ENCODE measurements at regions not wholly inside any gene's neighbourhood (a gene's known extent, or its start where the extent isn't known, plus 50 kb on each side); places are given as distances from the start of the nearest gene placed in this dataset.

DNA sequence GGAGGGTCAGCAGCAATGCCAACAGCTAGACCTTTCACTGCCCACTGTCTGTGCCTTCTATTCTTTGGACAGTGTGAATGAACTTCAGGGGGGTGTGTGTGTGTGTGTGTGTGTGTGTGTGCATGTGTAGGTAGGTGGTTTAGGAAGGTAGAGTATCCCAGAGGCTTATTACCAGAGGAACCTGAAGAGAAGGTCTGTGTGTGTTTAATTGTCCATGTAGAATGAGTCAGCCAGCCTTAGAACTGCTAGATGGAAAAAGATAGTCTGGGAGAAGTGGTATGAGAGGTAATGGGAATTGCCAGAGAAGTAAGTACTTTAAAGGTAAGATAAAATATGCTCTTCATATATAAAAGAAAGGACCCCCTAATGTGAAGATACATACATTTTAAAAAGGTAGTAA is 522.2 kb downstream of the PIK3C3 start:
- no peak overlapping the region for H3K27ac ChIP-seq (ENCODE audit: low read depth, low read length)
- no peaks in the 10 kb centered on the region for H3K4me1 ChIP-seq (ENCODE audit: control insufficient read depth in 1 of 2, insufficient read depth in 2 of 2, low read length in 2 of 2)
- no peaks in the 10 kb centered on the region for H3K27me3 ChIP-seq (ENCODE audit: control insufficient read depth in 1 of 2, insufficient read depth in 2 of 2, low read length in 2 of 2)
- H3K9me3 ChIP-seq (ENCODE audit: control insufficient read depth in 1 of 2, low read length in 2 of 2): no peaks in the 10 kb centered on the region
- H3K9ac ChIP-seq (ENCODE audit: low read depth in 1 of 2, low read length in 2 of 2): no peak overlapping the region
- H3K4me3 ChIP-seq (ENCODE audit: low read depth in 1 of 2, low read length in 2 of 2): no peak overlapping the region
- no peaks in the 10 kb centered on the region for H3K36me3 ChIP-seq (ENCODE audit: control insufficient read depth in 1 of 2, insufficient read depth in 2 of 2, low read length in 2 of 2)

DNA sequence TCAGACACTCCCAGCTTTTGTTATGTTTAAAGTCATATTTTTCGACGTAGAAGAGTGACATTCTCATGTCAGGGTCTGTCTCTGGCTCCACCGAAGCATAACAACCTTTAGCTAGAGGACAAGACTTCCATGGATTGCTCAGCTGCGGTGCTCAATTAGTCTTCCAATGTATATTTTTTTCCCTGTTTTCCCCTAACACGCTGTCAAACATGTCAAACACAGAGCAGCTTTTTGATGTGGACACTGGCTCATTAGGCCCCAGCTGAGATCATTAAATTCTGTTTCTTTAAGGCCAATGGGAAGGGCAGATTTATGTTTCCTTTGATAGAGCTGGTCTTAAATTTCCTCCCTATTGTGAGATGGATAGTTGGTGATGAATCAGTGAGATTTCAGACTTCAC is 525.4 kb downstream of the PIK3C3 start:
- H3K27me3 ChIP-seq (ENCODE audit: control insufficient read depth in 1 of 2, insufficient read depth in 2 of 2, low read length in 2 of 2): no peaks in the 10 kb centered on the region
- no peaks in the 10 kb centered on the region for H3K9me3 ChIP-seq (ENCODE audit: control insufficient read depth in 1 of 2, low read length in 2 of 2)
- H3K4me3 ChIP-seq (ENCODE audit: low read depth in 1 of 2, low read length in 2 of 2): no peak overlapping the region
- no peak overlapping the region for H3K9ac ChIP-seq (ENCODE audit: low read depth in 1 of 2, low read length in 2 of 2)
- H3K27ac ChIP-seq (ENCODE audit: low read depth, low read length): no peak overlapping the region
- no peaks in the 10 kb centered on the region for H3K36me3 ChIP-seq (ENCODE audit: control insufficient read depth in 1 of 2, insufficient read depth in 2 of 2, low read length in 2 of 2)
- H3K4me1 ChIP-seq (ENCODE audit: control insufficient read depth in 1 of 2, insufficient read depth in 2 of 2, low read length in 2 of 2): no peaks in the 10 kb centered on the region

DNA sequence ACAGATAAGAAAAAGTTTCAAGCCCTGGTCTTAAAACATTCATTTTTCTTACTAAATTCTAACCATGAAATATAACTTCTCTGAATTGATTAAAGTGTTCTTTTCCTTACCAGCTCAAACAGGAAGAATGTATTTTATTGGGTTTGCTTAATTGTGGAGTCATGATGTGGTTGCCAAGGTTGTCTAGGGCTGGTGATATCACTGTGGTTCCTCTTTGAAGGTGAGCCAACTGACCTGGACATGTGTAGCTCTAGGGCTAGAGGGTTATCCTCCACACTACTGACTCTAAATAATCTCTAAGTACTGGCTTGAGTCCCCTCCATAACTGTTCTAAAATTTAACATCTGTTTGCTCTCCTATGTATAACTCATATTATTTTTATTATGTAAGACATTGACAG is 529.6 kb downstream of the PIK3C3 start:
- no peak overlapping the region for H3K27ac ChIP-seq (ENCODE audit: low read depth, low read length)
- no peak overlapping the region for H3K9ac ChIP-seq (ENCODE audit: low read depth in 1 of 2, low read length in 2 of 2)
- H3K9me3 ChIP-seq (ENCODE audit: control insufficient read depth in 1 of 2, low read length in 2 of 2): no peaks in the 10 kb centered on the region
- H3K4me1 ChIP-seq (ENCODE audit: control insufficient read depth in 1 of 2, insufficient read depth in 2 of 2, low read length in 2 of 2): no peaks in the 10 kb centered on the region
- H3K4me3 ChIP-seq (ENCODE audit: low read depth in 1 of 2, low read length in 2 of 2): no peak overlapping the region
- H3K27me3 ChIP-seq (ENCODE audit: control insufficient read depth in 1 of 2, insufficient read depth in 2 of 2, low read length in 2 of 2): no peaks in the 10 kb centered on the region
- H3K36me3 ChIP-seq (ENCODE audit: control insufficient read depth in 1 of 2, insufficient read depth in 2 of 2, low read length in 2 of 2): no peaks in the 10 kb centered on the region

- no peak overlapping the region for H3K9ac ChIP-seq (ENCODE audit: low read depth in 1 of 2, low read length in 2 of 2)
- H3K27me3 ChIP-seq (ENCODE audit: control insufficient read depth in 1 of 2, insufficient read depth in 2 of 2, low read length in 2 of 2): no peaks in the 10 kb centered on the region
- H3K9me3 ChIP-seq (ENCODE audit: control insufficient read depth in 1 of 2, low read length in 2 of 2): no peaks in the 10 kb centered on the region
- H3K36me3 ChIP-seq (ENCODE audit: control insufficient read depth in 1 of 2, insufficient read depth in 2 of 2, low read length in 2 of 2): no peaks in the 10 kb centered on the region
- no peak overlapping the region for H3K4me3 ChIP-seq (ENCODE audit: low read depth in 1 of 2, low read length in 2 of 2)
- H3K4me1 ChIP-seq (ENCODE audit: control insufficient read depth in 1 of 2, insufficient read depth in 2 of 2, low read length in 2 of 2): no peaks in the 10 kb centered on the region
- no peak overlapping the region for H3K27ac ChIP-seq (ENCODE audit: low read depth, low read length)
These were observed 531.2 kb downstream of the PIK3C3 start for GRCh38 chr18:42486271-42486670.

GRCh38 chr18:42508683-42509296 is 553.8 kb downstream of the PIK3C3 start:
- Histone ChIP-seq H3K4me1 (ENCODE audit: control insufficient read depth in 1 of 2, insufficient read depth in 2 of 2, low read length in 2 of 2) (peaks cover 0 to 16% of the 10 kb centered on the region in 2 donors), H3K27ac (ENCODE audit: low read depth, low read length) (no peak overlapping the region), H3K9me3 (ENCODE audit: control insufficient read depth in 1 of 2, low read length in 2 of 2) (no peaks in the 10 kb centered on the region), H3K36me3 (ENCODE audit: control insufficient read depth in 1 of 2, insufficient read depth in 2 of 2, low read length in 2 of 2) (no peaks in the 10 kb centered on the region), H3K4me3 (ENCODE audit: low read depth in 1 of 2, low read length in 2 of 2) (no peak overlapping the region), H3K9ac (ENCODE audit: low read depth in 1 of 2, low read length in 2 of 2) (no peak overlapping the region), H3K27me3 (ENCODE audit: control insufficient read depth in 1 of 2, insufficient read depth in 2 of 2, low read length in 2 of 2) (no peaks in the 10 kb centered on the region)

DNA sequence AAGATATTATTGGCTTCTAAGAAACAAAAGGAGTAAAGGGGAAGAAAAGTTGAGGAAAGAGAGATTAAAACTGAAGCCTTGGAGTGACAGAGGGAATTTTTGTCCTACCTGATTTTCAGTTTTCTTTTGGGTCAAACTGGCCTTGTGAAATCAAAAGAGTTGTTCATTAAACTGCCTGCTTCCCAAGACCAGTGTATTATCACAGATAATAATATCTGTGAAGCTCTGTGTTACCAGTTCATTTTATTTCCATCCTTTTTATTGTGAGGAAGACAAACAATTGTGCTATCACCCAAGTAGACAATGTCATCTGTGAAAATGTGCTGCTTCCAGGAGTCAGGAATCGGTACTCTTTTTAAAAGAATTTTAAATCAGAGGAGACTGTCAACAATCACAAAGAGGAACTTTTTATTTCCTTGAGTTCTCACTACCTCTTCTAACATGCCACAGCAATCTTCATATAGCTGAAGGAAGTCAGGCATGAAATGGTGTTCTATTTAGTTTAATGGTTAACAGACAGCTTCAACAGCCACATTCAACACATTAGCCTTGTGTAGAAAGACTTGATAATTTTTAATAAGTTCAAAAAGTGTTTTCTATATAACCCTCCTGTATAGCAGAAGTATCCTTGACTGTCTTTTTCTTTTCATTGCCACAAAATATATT is 554.8 kb downstream of the PIK3C3 start:
- H3K36me3 ChIP-seq (ENCODE audit: control insufficient read depth in 1 of 2, insufficient read depth in 2 of 2, low read length in 2 of 2): no peaks in the 10 kb centered on the region
- H3K27me3 ChIP-seq (ENCODE audit: control insufficient read depth in 1 of 2, insufficient read depth in 2 of 2, low read length in 2 of 2): no peaks in the 10 kb centered on the region
- no peaks in the 10 kb centered on the region for H3K9me3 ChIP-seq (ENCODE audit: control insufficient read depth in 1 of 2, low read length in 2 of 2)
- peaks cover 0 to 16% of the 10 kb centered on the region in 2 donors for H3K4me1 ChIP-seq (ENCODE audit: control insufficient read depth in 1 of 2, insufficient read depth in 2 of 2, low read length in 2 of 2)
- no peak overlapping the region for H3K27ac ChIP-seq (ENCODE audit: low read depth, low read length)
- no peak overlapping the region for H3K9ac ChIP-seq (ENCODE audit: low read depth in 1 of 2, low read length in 2 of 2)
- H3K4me3 ChIP-seq (ENCODE audit: low read depth in 1 of 2, low read length in 2 of 2): no peak overlapping the region

DNA sequence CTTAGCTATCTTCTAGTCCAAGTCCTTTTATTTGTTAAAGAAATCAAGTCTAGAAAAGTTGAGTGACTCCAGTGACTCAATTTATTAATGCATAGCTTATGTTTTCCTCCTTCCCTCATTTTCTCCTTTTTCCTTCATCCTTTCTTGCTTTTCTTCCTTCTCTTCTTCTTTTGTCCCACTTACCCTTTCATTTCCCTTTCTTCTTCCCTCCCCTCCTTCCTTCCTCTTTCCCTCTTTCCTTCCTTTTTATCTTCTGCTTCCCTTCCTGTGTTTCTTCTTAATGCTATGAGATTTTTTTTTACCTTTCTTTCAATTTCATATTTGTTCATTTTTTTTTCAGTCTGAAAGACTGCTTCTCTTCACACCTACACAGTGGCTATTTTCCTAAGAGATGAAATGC is 555.5 kb downstream of the PIK3C3 start:
- no peaks in the 10 kb centered on the region for H3K27me3 ChIP-seq (ENCODE audit: control insufficient read depth in 1 of 2, insufficient read depth in 2 of 2, low read length in 2 of 2)
- H3K9ac ChIP-seq (ENCODE audit: low read depth in 1 of 2, low read length in 2 of 2): no peak overlapping the region
- no peaks in the 10 kb centered on the region for H3K9me3 ChIP-seq (ENCODE audit: control insufficient read depth in 1 of 2, low read length in 2 of 2)
- H3K36me3 ChIP-seq (ENCODE audit: control insufficient read depth in 1 of 2, insufficient read depth in 2 of 2, low read length in 2 of 2): no peaks in the 10 kb centered on the region
- peaks cover 0 to 16% of the 10 kb centered on the region in 2 donors for H3K4me1 ChIP-seq (ENCODE audit: control insufficient read depth in 1 of 2, insufficient read depth in 2 of 2, low read length in 2 of 2)
- H3K27ac ChIP-seq (ENCODE audit: low read depth, low read length): no peak overlapping the region
- H3K4me3 ChIP-seq (ENCODE audit: low read depth in 1 of 2, low read length in 2 of 2): no peak overlapping the region

- H3K4me3 ChIP-seq (ENCODE audit: low read depth in 1 of 2, low read length in 2 of 2): no peak overlapping the region
These were observed 558.4 kb downstream of the PIK3C3 start for GRCh38 chr18:42513441-42513840.

DNA sequence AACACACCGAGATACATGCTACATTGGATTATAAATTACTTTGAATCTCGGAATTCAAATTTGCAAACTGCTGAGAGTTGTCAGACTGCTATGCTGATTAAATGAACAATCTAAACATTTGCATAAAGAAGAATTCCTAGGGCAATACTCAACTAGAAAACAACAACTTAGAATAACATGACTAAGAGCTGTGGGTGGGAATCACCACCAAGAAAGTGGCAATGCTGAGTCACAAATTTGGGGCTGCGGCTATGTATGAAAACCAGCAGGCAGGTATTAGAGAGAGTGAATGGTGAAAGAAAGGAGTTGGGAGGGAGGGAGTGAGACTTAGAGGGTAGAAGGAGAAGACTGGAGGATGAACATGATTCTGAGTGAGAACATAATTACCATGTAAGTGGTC is 559.5 kb downstream of the PIK3C3 start:
- Histone ChIP-seq H3K4me1 (ENCODE audit: control insufficient read depth in 1 of 2, insufficient read depth in 2 of 2, low read length in 2 of 2) (peaks cover 0 to 21% of the 10 kb centered on the region in 2 donors), H3K9ac (ENCODE audit: low read depth in 1 of 2, low read length in 2 of 2) (no peak overlapping the region), H3K36me3 (ENCODE audit: control insufficient read depth in 1 of 2, insufficient read depth in 2 of 2, low read length in 2 of 2) (no peaks in the 10 kb centered on the region)

More at GRCh38 chr18:42513441-42513840, 558.4 kb downstream of the PIK3C3 start:
- Histone ChIP-seq H3K9me3 (ENCODE audit: control insufficient read depth in 1 of 2, low read length in 2 of 2) (no peaks in the 10 kb centered on the region), H3K4me1 (ENCODE audit: control insufficient read depth in 1 of 2, insufficient read depth in 2 of 2, low read length in 2 of 2) (peaks cover 0 to 16% of the 10 kb centered on the region in 2 donors), H3K27me3 (ENCODE audit: control insufficient read depth in 1 of 2, insufficient read depth in 2 of 2, low read length in 2 of 2) (no peaks in the 10 kb centered on the region), H3K27ac (ENCODE audit: low read depth, low read length) (no peak overlapping the region), H3K9ac (ENCODE audit: low read depth in 1 of 2, low read length in 2 of 2) (no peak overlapping the region), H3K36me3 (ENCODE audit: control insufficient read depth in 1 of 2, insufficient read depth in 2 of 2, low read length in 2 of 2) (no peaks in the 10 kb centered on the region)

DNA sequence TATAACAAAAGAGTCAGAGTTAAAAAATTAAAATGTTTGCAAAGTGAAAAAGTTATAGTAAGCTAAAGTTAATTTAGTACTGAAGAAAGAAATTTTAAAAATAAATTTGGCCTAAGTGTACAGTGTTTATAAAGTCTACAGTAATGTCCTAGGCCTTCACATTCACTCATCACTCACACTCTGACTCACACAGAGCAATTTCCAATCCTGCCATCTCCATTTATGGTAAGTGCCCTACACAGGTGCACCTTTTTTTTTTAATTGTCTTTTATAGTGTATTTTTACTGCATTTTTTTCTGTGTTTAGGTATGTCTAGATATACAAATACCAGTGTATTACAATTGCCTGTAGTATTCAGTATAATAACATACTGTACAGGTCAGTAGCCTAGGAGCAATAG is 562.9 kb downstream of the PIK3C3 start:
- H3K4me3 ChIP-seq (ENCODE audit: low read depth in 1 of 2, low read length in 2 of 2): no peak overlapping the region
- no peak overlapping the region for H3K27ac ChIP-seq (ENCODE audit: low read depth, low read length)
- H3K36me3 ChIP-seq (ENCODE audit: control insufficient read depth in 1 of 2, insufficient read depth in 2 of 2, low read length in 2 of 2): no peaks in the 10 kb centered on the region
- H3K27me3 ChIP-seq (ENCODE audit: control insufficient read depth in 1 of 2, insufficient read depth in 2 of 2, low read length in 2 of 2): no peaks in the 10 kb centered on the region
- no peak overlapping the region for H3K9ac ChIP-seq (ENCODE audit: low read depth in 1 of 2, low read length in 2 of 2)
- H3K4me1 ChIP-seq (ENCODE audit: control insufficient read depth in 1 of 2, insufficient read depth in 2 of 2, low read length in 2 of 2): peaks cover 4 to 20% of the 10 kb centered on the region in 2 donors
- H3K9me3 ChIP-seq (ENCODE audit: control insufficient read depth in 1 of 2, low read length in 2 of 2): no peaks in the 10 kb centered on the region

More for the DNA sequence above, 559.5 kb downstream of the PIK3C3 start:
- Histone ChIP-seq H3K27ac (ENCODE audit: low read depth, low read length) (no peak overlapping the region), H3K9me3 (ENCODE audit: control insufficient read depth in 1 of 2, low read length in 2 of 2) (no peaks in the 10 kb centered on the region), H3K27me3 (ENCODE audit: control insufficient read depth in 1 of 2, insufficient read depth in 2 of 2, low read length in 2 of 2) (no peaks in the 10 kb centered on the region), H3K4me3 (ENCODE audit: low read depth in 1 of 2, low read length in 2 of 2) (no peak overlapping the region)
